ENCODE measurements at regions not wholly inside any gene's neighbourhood (a gene's known extent, or its start where the extent isn't known, plus 50 kb on each side); places are given as distances from the start of the nearest gene placed in this dataset.

- no peak overlapping the region for H3K4me3 ChIP-seq
- DNase-seq (ENCODE audit: low spot score in 2 of 2): no peak
- no peaks in the 10 kb centered on the region for H3K27me3 ChIP-seq
- no peak overlapping the region for H3K27ac ChIP-seq
- TF ChIP-seq CTCF (IDR thresholded peaks at IDR 0.05) (no peak), POLR2A (IDR thresholded peaks at IDR 0.05) (no peak), POLR2AphosphoS5 (IDR thresholded peaks at IDR 0.05) (no peak), EP300 (IDR thresholded peaks at IDR 0.05) (no peak)
- no peaks in the 10 kb centered on the region for H3K9me3 ChIP-seq
- no peaks in the 10 kb centered on the region for H3K4me1 ChIP-seq
- no peaks in the 10 kb centered on the region for H3K36me3 ChIP-seq
- 94% methylated on average over 1 of the region's 1 CpG for WGBS
Measured at GRCh38 chr2:193294371-193294770, 1099.6 kb upstream of the TMEFF2 start.

GRCh38 chr2:193279361-193279760 lies 1084.6 kb upstream of the TMEFF2 start:
- no peak for DNase-seq (ENCODE audit: low spot score in 2 of 2)
- H3K4me3 ChIP-seq: no peak overlapping the region
- no peaks in the 10 kb centered on the region for H3K9me3 ChIP-seq
- no peaks in the 10 kb centered on the region for H3K27me3 ChIP-seq
- TF ChIP-seq EP300 (IDR thresholded peaks at IDR 0.05): no peak
- H3K27ac ChIP-seq: no peak overlapping the region
- WGBS: 55% methylated on average over 2 of the region's 2 CpGs
- H3K36me3 ChIP-seq: no peaks in the 10 kb centered on the region
- no peaks in the 10 kb centered on the region for H3K4me1 ChIP-seq

DNA sequence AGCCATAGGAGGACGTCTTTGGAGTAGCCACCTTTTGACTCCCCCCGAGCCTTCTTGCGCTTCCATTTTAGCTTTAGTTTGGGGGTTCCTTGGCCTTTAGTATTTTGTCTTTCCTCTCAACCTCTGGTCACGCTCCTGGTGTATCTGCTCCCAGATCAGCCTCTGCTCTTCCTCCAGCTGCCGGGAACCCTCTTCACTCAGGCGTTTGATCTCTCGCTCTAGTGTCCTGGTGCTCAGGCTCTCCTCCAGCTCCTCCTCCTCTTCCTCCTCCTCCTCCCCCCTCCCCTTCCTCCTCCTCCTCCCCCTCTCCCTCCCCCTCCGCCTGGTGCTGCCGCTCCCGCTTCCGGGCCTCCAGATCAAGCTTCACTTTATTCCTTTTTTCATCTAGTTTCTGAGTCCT lies 1082.3 kb upstream of the TMEFF2 start:
- TF ChIP-seq CTCF (IDR thresholded peaks at IDR 0.05) (no peak), POLR2AphosphoS5 (IDR thresholded peaks at IDR 0.05) (no peak), POLR2A (IDR thresholded peaks at IDR 0.05) (no peak), EP300 (IDR thresholded peaks at IDR 0.05) (no peak)
- Histone ChIP-seq H3K4me1 (no peaks in the 10 kb centered on the region), H3K27me3 (no peaks in the 10 kb centered on the region), H3K4me3 (no peak overlapping the region), H3K36me3 (no peaks in the 10 kb centered on the region), H3K9me3 (no peaks in the 10 kb centered on the region), H3K27ac (no peak overlapping the region)
- no peak for DNase-seq (ENCODE audit: low spot score in 2 of 2)
- WGBS: 83% methylated on average over 11 of the region's 11 CpGs

DNA sequence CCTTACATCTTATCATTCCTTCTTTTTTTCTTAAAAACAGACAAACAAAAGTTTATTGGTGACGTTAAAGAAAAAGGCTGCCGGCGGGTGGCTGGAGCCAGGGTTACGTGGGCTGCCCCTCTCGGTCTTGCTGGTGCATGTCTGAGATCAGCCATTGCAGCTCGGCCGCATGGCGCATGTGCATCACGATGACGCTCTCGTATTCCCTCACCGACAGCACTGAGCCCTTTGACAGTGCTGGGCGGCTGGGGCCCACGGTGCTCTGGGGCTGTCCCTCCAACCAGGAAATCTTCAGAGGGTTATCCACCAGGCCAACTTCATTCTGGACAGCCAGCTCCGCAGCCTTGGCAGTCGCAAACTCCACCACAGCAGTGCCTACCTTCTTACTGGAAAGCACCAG lies 1081.8 kb upstream of the TMEFF2 start:
- TF ChIP-seq POLR2AphosphoS5 (IDR thresholded peaks at IDR 0.05) (no peak), POLR2A (IDR thresholded peaks at IDR 0.05) (no peak), EP300 (IDR thresholded peaks at IDR 0.05) (no peak), CTCF (IDR thresholded peaks at IDR 0.05) (no peak)
- DNase-seq (ENCODE audit: low spot score in 2 of 2): no peak
- Histone ChIP-seq H3K27me3 (no peaks in the 10 kb centered on the region), H3K27ac (no peak overlapping the region), H3K9me3 (no peaks in the 10 kb centered on the region), H3K4me3 (no peak overlapping the region), H3K36me3 (no peaks in the 10 kb centered on the region), H3K4me1 (no peaks in the 10 kb centered on the region)
- 97% methylated on average over 16 of the region's 16 CpGs for WGBS

GRCh38 chr2:193276069-193276468 lies 1081.3 kb upstream of the TMEFF2 start:
- H3K27ac ChIP-seq: no peak overlapping the region
- H3K4me1 ChIP-seq: no peaks in the 10 kb centered on the region
- WGBS: 88% methylated on average over 6 of the region's 6 CpGs
- H3K9me3 ChIP-seq: no peaks in the 10 kb centered on the region
- no peak overlapping the region for H3K4me3 ChIP-seq
- no peak for DNase-seq (ENCODE audit: low spot score in 2 of 2)
- TF ChIP-seq CTCF (IDR thresholded peaks at IDR 0.05): no peak
- TF ChIP-seq POLR2A (IDR thresholded peaks at IDR 0.05): no peak
- TF ChIP-seq EP300 (IDR thresholded peaks at IDR 0.05): no peak
- no peak for TF ChIP-seq POLR2AphosphoS5 (IDR thresholded peaks at IDR 0.05)
- H3K36me3 ChIP-seq: no peaks in the 10 kb centered on the region
- H3K27me3 ChIP-seq: no peaks in the 10 kb centered on the region

DNA sequence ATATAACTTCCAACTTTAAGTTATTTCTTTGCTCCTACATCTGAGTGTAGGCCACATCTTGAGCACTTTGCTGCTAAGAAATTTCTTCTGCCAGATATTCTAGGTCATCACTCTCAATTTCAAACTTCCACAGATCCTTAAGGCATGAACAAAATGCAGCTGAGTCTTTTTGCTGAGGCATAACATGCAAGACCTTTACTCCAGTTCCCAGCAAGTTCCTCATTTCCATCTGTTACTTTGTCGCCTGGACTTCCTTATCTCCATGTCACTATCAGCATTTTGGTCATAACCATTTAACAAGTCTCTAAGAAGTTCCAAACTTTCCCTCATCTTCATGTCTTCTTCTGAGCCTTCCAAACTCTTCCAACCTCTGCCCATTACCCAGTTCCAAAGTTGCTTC lies 1077.3 kb upstream of the TMEFF2 start:
- 75% methylated on average over 1 of the region's 1 CpG for WGBS
- TF ChIP-seq EP300 (IDR thresholded peaks at IDR 0.05): no peak
- TF ChIP-seq POLR2A (IDR thresholded peaks at IDR 0.05): no peak
- TF ChIP-seq POLR2AphosphoS5 (IDR thresholded peaks at IDR 0.05): no peak
- TF ChIP-seq CTCF (IDR thresholded peaks at IDR 0.05): no peak

More for the DNA sequence above, 1077.3 kb upstream of the TMEFF2 start:
- no peak overlapping the region for H3K4me3 ChIP-seq
- no peaks in the 10 kb centered on the region for H3K4me1 ChIP-seq
- no peak for DNase-seq (ENCODE audit: low spot score in 2 of 2)
- no peaks in the 10 kb centered on the region for H3K27me3 ChIP-seq
- H3K9me3 ChIP-seq: no peaks in the 10 kb centered on the region
- no peak overlapping the region for H3K27ac ChIP-seq
- H3K36me3 ChIP-seq: no peaks in the 10 kb centered on the region

All from suprapubic skin (tissue), 4 donors.